Progenitor cell of endocrine pancreas (in vitro differentiated cells): ENCODE measurements at regions not wholly inside any gene's neighbourhood (a gene's known extent, or its start where the extent isn't known, plus 50 kb on each side); places are given as distances from the start of the nearest gene placed in this dataset.

Experiments
- DNase-seq: peaks from one replicate; pipeline ENCODE4 v3.0.0; 2021; ENCODE audit warnings: low spot score; ENCODE audit not compliant: unreplicated experiment
- H3K27ac Mint-ChIP-seq: 2 replicates; pipeline ENCODE4 v1.8.0; 2021; ENCODE audit warnings: mild to moderate bottlenecking, moderate library complexity, mixed read lengths
- H3K27me3 Mint-ChIP-seq: 2 replicates; pipeline ENCODE4 v1.8.0; 2021; ENCODE audit warnings: mixed read lengths
- H3K36me3 Mint-ChIP-seq: 2 replicates; pipeline ENCODE4 v1.8.0; 2022; ENCODE audit warnings: mixed read lengths; ENCODE audit not compliant: insufficient read depth
- H3K4me1 Mint-ChIP-seq: 2 replicates; pipeline ENCODE4 v1.8.0; 2021; ENCODE audit warnings: low read depth, mixed read lengths
- H3K4me3 Mint-ChIP-seq: 2 replicates; pipeline ENCODE4 v1.8.0; 2021; ENCODE audit warnings: low read depth, mild to moderate bottlenecking, moderate library complexity, mixed read lengths
- H3K9me3 Mint-ChIP-seq: 2 replicates; pipeline ENCODE4 v1.8.0; 2021; ENCODE audit warnings: low read depth, mixed read lengths
- TF ChIP-seq, protein P1 (sequence below): fragments of 200-600 bp; sonication (generic); IDR thresholded peaks from one replicate; pipeline ENCODE4 v1.5.0; 2021; ENCODE audit warnings: antibody characterized with exemption, mild to moderate bottlenecking; ENCODE audit not compliant: unreplicated experiment

DNA sequence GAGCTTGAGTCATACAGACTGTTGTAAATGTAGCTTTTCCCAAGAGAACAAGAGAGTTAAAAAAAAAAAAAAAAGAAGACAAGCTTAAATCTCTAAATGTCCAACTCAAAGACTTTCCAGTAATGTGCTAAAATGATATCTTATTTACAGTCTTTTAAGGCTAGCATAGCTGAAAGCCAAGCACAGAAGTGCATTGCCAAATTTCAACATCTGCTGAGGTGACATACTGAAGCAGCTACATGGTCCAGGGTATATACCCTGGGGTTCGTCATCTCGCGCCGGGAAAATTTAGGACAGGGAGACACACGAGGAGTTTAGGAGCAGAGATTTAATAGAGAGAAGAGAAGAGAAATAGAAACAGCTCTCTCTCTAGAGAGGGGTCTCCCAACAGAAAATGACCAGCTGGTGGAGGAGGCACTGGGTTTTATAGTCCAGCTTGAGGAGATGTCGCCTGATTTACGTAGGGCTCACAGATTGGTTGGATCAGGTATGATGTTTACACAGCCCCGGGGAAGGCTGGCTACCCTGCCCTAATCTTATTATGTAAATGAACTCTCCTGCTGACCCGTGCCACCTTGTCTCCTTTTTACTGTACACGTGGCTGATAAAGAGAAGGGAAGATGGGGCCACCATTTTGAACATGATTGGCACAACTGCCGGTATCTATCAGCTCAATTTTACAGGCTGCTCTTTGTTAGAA is 172.7 kb downstream of the TRIM33 start:
- Mint-ChIP-seq H3K36me3 (no peaks in the 10 kb centered on the region), H3K27me3 (peaks cover 3% of the 10 kb centered on the region), H3K4me1 (no peaks in the 10 kb centered on the region), H3K9me3 (no peaks in the 10 kb centered on the region), H3K27ac (no peak overlapping the region), H3K4me3 (no peak overlapping the region)
- DNase-seq = no peak
- TF ChIP-seq, protein P1, sequence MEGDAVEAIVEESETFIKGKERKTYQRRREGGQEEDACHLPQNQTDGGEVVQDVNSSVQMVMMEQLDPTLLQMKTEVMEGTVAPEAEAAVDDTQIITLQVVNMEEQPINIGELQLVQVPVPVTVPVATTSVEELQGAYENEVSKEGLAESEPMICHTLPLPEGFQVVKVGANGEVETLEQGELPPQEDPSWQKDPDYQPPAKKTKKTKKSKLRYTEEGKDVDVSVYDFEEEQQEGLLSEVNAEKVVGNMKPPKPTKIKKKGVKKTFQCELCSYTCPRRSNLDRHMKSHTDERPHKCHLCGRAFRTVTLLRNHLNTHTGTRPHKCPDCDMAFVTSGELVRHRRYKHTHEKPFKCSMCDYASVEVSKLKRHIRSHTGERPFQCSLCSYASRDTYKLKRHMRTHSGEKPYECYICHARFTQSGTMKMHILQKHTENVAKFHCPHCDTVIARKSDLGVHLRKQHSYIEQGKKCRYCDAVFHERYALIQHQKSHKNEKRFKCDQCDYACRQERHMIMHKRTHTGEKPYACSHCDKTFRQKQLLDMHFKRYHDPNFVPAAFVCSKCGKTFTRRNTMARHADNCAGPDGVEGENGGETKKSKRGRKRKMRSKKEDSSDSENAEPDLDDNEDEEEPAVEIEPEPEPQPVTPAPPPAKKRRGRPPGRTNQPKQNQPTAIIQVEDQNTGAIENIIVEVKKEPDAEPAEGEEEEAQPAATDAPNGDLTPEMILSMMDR = no peak

DNA sequence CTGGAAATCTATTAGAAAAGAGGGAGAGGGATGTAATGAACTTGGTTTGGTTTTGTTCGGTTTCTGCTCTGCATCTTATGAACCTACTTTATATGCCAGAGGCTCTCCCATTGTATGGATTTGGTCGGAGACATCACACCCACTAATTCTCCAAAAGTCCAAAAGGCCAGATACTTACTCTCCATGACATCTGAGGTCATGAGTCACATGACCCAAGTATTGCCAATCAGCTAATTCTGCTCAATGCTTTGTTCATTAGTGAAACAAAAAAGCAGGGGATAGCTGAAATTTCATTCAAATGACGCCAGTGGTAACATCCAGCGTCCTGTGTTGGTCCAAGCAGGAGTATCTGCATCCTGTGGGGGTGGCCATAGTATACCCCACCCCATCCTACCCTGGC is 173.6 kb downstream of the TRIM33 start:
- TF ChIP-seq, protein P1 = no peak
- no peak for DNase-seq
- Mint-ChIP-seq H3K27ac (no peak overlapping the region), H3K36me3 (no peaks in the 10 kb centered on the region), H3K9me3 (no peaks in the 10 kb centered on the region), H3K4me1 (no peaks in the 10 kb centered on the region), H3K4me3 (no peak overlapping the region), H3K27me3 (no peaks in the 10 kb centered on the region)

DNA sequence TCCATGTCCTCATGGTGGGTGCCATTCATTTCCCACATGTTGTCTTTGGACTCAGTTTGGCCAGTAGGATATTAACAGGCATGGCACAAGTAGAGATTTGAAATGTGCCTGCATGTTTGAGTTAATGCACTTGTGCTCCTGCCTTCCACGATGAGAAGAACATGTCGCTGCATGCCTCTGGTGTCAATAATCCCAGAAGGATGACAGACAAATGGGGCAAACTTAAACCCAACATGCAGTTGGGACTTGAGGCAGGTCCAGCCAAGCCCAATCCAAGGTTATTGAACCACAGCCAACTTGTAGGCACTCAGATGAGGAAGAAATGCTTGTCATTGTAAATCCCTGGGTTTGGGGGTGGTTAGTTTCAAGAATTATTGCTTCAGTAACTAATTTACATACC is 174.6 kb downstream of the TRIM33 start:
- H3K27me3 Mint-ChIP-seq = no peaks in the 10 kb centered on the region
- DNase-seq = no peak
- H3K9me3 Mint-ChIP-seq = no peaks in the 10 kb centered on the region
- TF ChIP-seq, protein P1 = no peak
- H3K27ac Mint-ChIP-seq = no peak overlapping the region
- no peaks in the 10 kb centered on the region for H3K4me1 Mint-ChIP-seq
- no peak overlapping the region for H3K4me3 Mint-ChIP-seq
- no peaks in the 10 kb centered on the region for H3K36me3 Mint-ChIP-seq

DNA sequence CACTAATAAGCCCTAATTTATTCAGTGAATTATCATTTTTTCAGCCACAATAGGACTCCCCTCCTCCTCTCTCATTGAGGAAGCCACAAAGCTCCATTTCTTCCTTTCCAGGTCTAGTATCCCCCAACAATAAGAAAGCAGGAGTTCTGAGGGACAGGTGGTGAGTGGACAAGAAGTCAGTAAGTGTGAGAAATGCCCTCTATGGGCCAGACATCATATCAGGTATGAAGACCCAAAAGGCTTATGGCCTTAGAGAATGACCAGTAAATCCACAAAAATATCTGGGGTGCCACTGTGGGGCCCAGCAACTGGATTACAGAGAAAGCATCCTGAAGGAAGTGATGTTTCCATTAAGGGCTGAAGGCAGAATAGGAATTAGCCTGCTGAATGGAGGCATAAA is 175.7 kb downstream of the TRIM33 start:
- Mint-ChIP-seq H3K36me3 (no peaks in the 10 kb centered on the region), H3K27ac (no peak overlapping the region)
- TF ChIP-seq, protein P1 = no peak

DNA sequence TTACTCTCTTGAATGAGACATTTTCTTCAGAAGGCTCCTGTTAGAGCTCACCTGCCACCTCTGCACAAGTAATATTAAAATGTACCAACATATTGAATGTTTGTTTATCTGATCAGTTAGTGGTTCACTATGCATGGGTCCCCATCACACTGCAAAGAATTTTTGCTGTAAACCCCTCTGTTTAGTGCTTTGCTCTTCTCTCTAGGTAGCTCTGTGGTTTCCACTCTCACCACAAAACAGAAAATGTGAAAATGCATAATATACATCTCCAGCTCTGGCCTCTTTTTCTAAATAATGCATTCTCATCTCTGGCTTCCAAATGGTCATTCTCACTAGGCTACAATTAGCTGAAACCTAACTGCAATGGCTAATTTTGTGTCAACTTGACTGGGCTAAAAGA is 176.7 kb downstream of the TRIM33 start:
- no peaks in the 10 kb centered on the region for H3K36me3 Mint-ChIP-seq
- H3K4me1 Mint-ChIP-seq = no peaks in the 10 kb centered on the region
- TF ChIP-seq, protein P1 = no peak
- H3K4me3 Mint-ChIP-seq = no peak overlapping the region
- no peak overlapping the region for H3K27ac Mint-ChIP-seq
- H3K9me3 Mint-ChIP-seq = no peaks in the 10 kb centered on the region
- DNase-seq = no peak
- H3K27me3 Mint-ChIP-seq = peaks cover 3% of the 10 kb centered on the region

More for the DNA sequence above, 175.7 kb downstream of the TRIM33 start:
- H3K4me3 Mint-ChIP-seq = no peak overlapping the region
- H3K9me3 Mint-ChIP-seq = no peaks in the 10 kb centered on the region
- DNase-seq = no peak
- peaks cover under 1% of the 10 kb centered on the region for H3K27me3 Mint-ChIP-seq
- H3K4me1 Mint-ChIP-seq = no peaks in the 10 kb centered on the region
